ENCODE measurements at regions not wholly inside any gene's neighbourhood (a gene's known extent, or its start where the extent isn't known, plus 50 kb on each side); places are given as distances from the start of the nearest gene placed in this dataset.

GRCh38 chr19:33919291-33919690 is 122.6 kb downstream of the KCTD15 start:
- H3K27me3 ChIP-seq, result peaks cover 0 to 13% (median 0%) of the 10 kb centered on the region in 9 donors
- TF ChIP-seq POLR2A (IDR thresholded peaks at IDR 0.05) (no peak), CTCF (IDR thresholded peaks at IDR 0.05) (no peak)
- ATAC-seq (no peak), DNase-seq (no peak)
- no peak overlapping the region for H3K4me3 ChIP-seq
- intact Hi-C loops (cut with DNase I), result loop anchor here in 2 of 10 donors (10.0 kb wide), 2 partner anchors 76 to 134 kb away; no protein-coding TSS in a partner anchor
- H3K36me3 ChIP-seq, result no peaks in the 10 kb centered on the region
- H3K4me1 ChIP-seq, result no peaks in the 10 kb centered on the region
- WGBS, 4 donors, result 85 to 93% (median 90%) methylated on average over 1 of the region's 1 CpG
- H3K27ac ChIP-seq, result no peak overlapping the region
- H3K9me3 ChIP-seq, result peaks cover 0 to 3% (median 0%) of the 10 kb centered on the region in 12 donors

GRCh38 chr19:33921165-33921564 is 124.5 kb downstream of the KCTD15 start:
- TF ChIP-seq CTCF (IDR thresholded peaks at IDR 0.05), result no peak
- no peak for TF ChIP-seq POLR2A (IDR thresholded peaks at IDR 0.05)
- WGBS, 4 donors, result 62 to 73% (median 70%) methylated on average over 3 of the region's 3 CpGs
- H3K4me3 ChIP-seq, result no peak overlapping the region
- no peak overlapping the region for H3K27ac ChIP-seq
- no peaks in the 10 kb centered on the region for H3K36me3 ChIP-seq
- intact Hi-C loops (cut with DNase I), result no loop called here
- peaks cover 0 to 3% (median 0%) of the 10 kb centered on the region in 12 donors for H3K9me3 ChIP-seq
- no peaks in the 10 kb centered on the region for H3K4me1 ChIP-seq
- DNase-seq, result no peak
- no peak for ATAC-seq
- H3K27me3 ChIP-seq, result peaks cover 0 to 8% (median 0%) of the 10 kb centered on the region in 9 donors

- intact Hi-C loops (cut with DNase I), result no loop called here
- DNase-seq (no peak), ATAC-seq (no peak)
- no peaks in the 10 kb centered on the region for H3K9me3 ChIP-seq
- no peaks in the 10 kb centered on the region for H3K36me3 ChIP-seq
- WGBS, 4 donors, result 56 to 70% (median 62%) methylated on average over 3 of the region's 3 CpGs
- no peaks in the 10 kb centered on the region for H3K4me1 ChIP-seq
- TF ChIP-seq POLR2A (IDR thresholded peaks at IDR 0.05) (no peak), CTCF (IDR thresholded peaks at IDR 0.05) (no peak)
- H3K27ac ChIP-seq, result no peak overlapping the region
- H3K27me3 ChIP-seq, result peaks cover 0 to 3% (median 0%) of the 10 kb centered on the region in 9 donors
- no peak overlapping the region for H3K4me3 ChIP-seq
These were observed 129.6 kb downstream of the KCTD15 start for GRCh38 chr19:33926306-33926705.

GRCh38 chr19:33927789-33928457 is 131.3 kb downstream of the KCTD15 start:
- intact Hi-C loops (cut with DNase I), result no loop called here
- no peak for TF ChIP-seq POLR2A (IDR thresholded peaks at IDR 0.05)
- TF ChIP-seq CTCF (IDR thresholded peaks at IDR 0.05), result no peak
- 53 to 61% (median 56%) methylated on average over 5 of the region's 5 CpGs for WGBS, 4 donors
- Histone ChIP-seq H3K9me3 (no peaks in the 10 kb centered on the region), H3K4me3 (no peak overlapping the region), H3K36me3 (no peaks in the 10 kb centered on the region), H3K27me3 (peaks cover 0 to 3% (median 0%) of the 10 kb centered on the region in 9 donors), H3K4me1 (no peaks in the 10 kb centered on the region), H3K27ac (no peak overlapping the region)
- DNase-seq (no peak), ATAC-seq (no peak)
